Mesodermal cell (in vitro differentiated cells): ENCODE measurements at regions not wholly inside any gene's neighbourhood (a gene's known extent, or its start where the extent isn't known, plus 50 kb on each side); places are given as distances from the start of the nearest gene placed in this dataset.

ENCODE experiments used
- H3K27ac ChIP-seq: 2 replicates; pipeline ENCODE4 v1.7.0; 2013; ENCODE audit warnings: mild to moderate bottlenecking, low read depth, low read length, moderate library complexity; ENCODE audit not compliant: severe bottlenecking
- H3K36me3 ChIP-seq: 2 replicates; pipeline ENCODE4 v1.7.1; 2013; ENCODE audit warnings: mild to moderate bottlenecking, low read length, moderate library complexity; ENCODE audit not compliant: control insufficient read depth, insufficient read depth
- H3K4me1 ChIP-seq: one replicate; pipeline ENCODE4 v1.7.1; 2013; ENCODE audit warnings: mild to moderate bottlenecking, low read length; ENCODE audit not compliant: insufficient read depth, control insufficient read depth, poor library complexity, severe bottlenecking
- H3K4me3 ChIP-seq: 2 replicates; pipeline ENCODE4 v1.7.0; 2013; ENCODE audit warnings: low read length, control low read depth, mild to moderate bottlenecking; ENCODE audit not compliant: insufficient read depth, poor library complexity, severe bottlenecking; ENCODE audit errors: extremely low read depth
- H3K9me3 ChIP-seq: 2 replicates; pipeline ENCODE4 v1.7.1; 2013; ENCODE audit warnings: mild to moderate bottlenecking, low read length, moderate library complexity; ENCODE audit not compliant: control insufficient read depth
- WGBS, 2 experiments: methylation state at CpG; one replicate each; pipeline ENCODE4 v1.1.5; 2013; ENCODE audit warnings: missing lambda C conversion rate in 2 of 2; ENCODE audit not compliant: insufficient coverage in 2 of 2; 5-methylcytosine and 5-hydroxymethylcytosine counted together

- no peak overlapping the region for H3K27ac ChIP-seq
- H3K4me3 ChIP-seq, result no peak overlapping the region
- H3K4me1 ChIP-seq, result no peaks in the 10 kb centered on the region
- WGBS, 2 experiments, result 93 to 100% methylated on average over 1 to 2 of the region's 3 CpGs
- H3K9me3 ChIP-seq, result no peaks in the 10 kb centered on the region
- no peaks in the 10 kb centered on the region for H3K36me3 ChIP-seq
These were observed 1146.6 kb upstream of the ZEB2 start for GRCh38 chr2:145666552-145666951.

GRCh38 chr2:145657265-145657664, 1137.3 kb upstream of the ZEB2 start:
- Histone ChIP-seq H3K36me3 (no peaks in the 10 kb centered on the region), H3K4me1 (no peaks in the 10 kb centered on the region), H3K4me3 (no peak overlapping the region), H3K27ac (no peak overlapping the region), H3K9me3 (no peaks in the 10 kb centered on the region)
- no CpG with 5 or more reads among the region's 3 CpGs for WGBS, 2 experiments

DNA sequence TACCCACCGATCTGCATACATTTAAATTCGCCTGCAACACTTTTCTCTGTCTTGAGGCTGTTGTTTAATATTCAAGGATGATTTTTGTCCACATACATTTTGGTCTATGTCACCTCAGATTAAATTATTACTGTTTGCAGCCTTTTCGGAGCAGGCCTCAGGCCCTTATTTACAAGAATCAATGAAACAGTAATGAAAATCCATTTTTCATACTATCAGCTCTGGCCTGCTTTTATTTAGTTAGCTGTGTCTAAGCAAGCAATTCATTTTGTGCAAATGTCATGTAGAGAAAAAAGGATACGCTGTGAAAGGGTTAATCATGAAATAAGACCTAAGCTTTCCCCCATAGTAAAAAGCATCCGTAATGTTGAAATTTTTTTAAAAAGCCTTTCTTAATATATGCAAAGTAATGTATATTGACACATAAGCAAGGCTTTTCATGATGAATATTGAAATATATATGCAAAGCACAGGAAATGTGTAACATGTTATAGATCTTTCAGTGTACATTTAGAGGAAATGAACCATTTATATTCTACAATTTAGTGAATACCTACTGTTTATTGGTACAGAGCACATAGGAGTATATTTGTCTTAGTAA, 1135.3 kb upstream of the ZEB2 start:
- Histone ChIP-seq H3K27ac (no peak overlapping the region), H3K4me1 (no peaks in the 10 kb centered on the region), H3K36me3 (no peaks in the 10 kb centered on the region), H3K4me3 (no peak overlapping the region), H3K9me3 (no peaks in the 10 kb centered on the region)
- WGBS, 2 experiments, result no CpG with 5 or more reads among the region's 5 CpGs

DNA sequence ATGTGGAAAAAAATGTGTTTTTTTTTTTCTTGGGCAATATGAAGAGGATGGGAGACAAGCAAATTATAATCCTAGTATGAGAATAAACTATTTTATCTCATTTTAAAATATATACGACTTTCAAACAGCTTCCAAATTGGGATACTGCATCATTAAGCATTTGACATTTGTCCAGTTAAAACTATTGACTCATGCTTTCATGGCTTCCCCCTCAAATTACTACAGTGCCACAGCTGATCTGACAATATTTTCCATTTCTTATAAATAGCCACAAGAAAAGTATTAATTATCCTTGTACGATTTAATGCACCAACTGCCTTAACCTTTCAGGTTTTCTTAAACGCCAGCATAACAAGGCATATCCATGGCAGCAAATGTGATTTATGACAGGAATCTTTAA, 1134.8 kb upstream of the ZEB2 start:
- WGBS, 2 experiments, result 100% methylated on average over 1 of the region's 3 CpGs; no CpG with 5 or more reads in 1 of the 2 experiments

DNA sequence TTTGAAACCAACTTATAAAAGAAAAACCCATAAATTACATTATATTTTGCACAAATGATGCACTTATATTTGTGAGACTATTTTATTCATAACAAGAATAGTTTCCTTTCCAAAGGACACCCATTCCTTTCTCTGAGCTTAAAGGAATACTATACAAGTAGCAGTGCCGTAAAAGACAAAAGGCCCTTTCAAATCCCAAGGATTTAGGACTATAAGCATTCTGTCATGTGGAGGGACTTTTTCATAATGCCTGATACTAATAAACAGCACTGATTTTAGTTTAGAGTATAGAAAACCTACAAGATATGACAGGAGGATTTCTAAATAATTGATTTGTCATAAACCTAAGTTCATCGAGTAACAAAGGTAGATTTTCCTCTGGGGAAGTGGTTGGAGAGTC, 1134.2 kb upstream of the ZEB2 start:
- WGBS, 2 experiments, result 80 to 100% methylated on average over 1 of the region's 2 CpGs
- H3K4me1 ChIP-seq, result no peaks in the 10 kb centered on the region
- no peaks in the 10 kb centered on the region for H3K9me3 ChIP-seq
- H3K36me3 ChIP-seq, result no peaks in the 10 kb centered on the region
- H3K27ac ChIP-seq, result no peak overlapping the region
- H3K4me3 ChIP-seq, result no peak overlapping the region

More for the DNA sequence above, 1134.8 kb upstream of the ZEB2 start:
- no peaks in the 10 kb centered on the region for H3K4me1 ChIP-seq
- no peaks in the 10 kb centered on the region for H3K9me3 ChIP-seq
- H3K36me3 ChIP-seq, result no peaks in the 10 kb centered on the region
- H3K27ac ChIP-seq, result no peak overlapping the region
- no peak overlapping the region for H3K4me3 ChIP-seq

- Histone ChIP-seq H3K9me3 (no peaks in the 10 kb centered on the region), H3K27ac (no peak overlapping the region), H3K4me3 (no peak overlapping the region), H3K4me1 (no peaks in the 10 kb centered on the region), H3K36me3 (no peaks in the 10 kb centered on the region)
These were observed 1133.6 kb upstream of the ZEB2 start for GRCh38 chr2:145653553-145653952.

DNA sequence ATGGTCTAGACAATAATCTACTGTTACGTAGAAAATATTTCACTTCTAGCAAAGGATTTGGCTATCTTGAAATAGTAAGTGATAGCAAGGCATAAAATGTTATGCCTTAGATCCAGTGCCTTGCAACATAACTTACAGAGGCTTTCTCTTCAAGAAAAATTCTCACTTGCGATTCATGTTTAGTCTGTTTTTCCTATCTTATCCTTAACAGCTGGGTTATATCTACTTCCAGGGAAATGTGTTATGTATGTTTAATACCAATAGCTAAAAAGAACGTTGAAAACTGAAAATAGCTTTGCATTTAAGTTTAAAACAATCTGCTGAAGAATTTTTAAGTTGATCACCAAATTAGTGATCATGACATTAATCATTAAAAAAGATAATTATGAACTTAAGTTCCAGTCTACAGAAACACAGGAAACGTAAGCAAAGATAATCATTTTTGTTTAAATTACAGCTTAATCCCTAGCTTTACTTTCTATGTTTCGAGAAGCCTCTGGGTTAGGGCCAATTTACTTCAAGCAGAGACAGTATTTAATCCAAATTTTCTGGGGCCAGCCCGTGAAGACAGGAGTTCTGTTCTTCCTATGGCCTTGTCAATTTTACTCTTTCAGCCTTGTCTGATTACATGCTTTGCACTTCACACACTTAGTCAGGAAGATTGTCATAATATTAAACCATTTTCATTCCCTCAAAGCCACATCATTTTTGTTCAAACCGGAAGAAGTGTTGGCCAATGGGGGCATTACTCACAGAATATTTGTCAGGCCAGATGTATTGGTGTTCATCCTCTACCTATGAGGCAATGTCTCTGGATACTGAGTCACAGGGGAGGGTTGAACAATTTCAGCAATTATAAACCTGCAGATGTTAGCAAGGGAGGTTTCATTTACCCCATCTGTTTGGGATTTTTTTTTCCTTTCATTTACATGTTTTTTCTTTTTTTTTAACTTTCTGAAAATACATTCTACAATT, 1132.9 kb upstream of the ZEB2 start:
- Histone ChIP-seq H3K27ac (no peak overlapping the region), H3K4me1 (no peaks in the 10 kb centered on the region), H3K4me3 (no peak overlapping the region), H3K9me3 (no peaks in the 10 kb centered on the region), H3K36me3 (no peaks in the 10 kb centered on the region)
- WGBS, 2 experiments, result 89 to 97% methylated on average over 3 to 4 of the region's 7 CpGs

GRCh38 chr2:145652036-145652435, 1132.1 kb upstream of the ZEB2 start:
- WGBS, 2 experiments, result no CpG with 5 or more reads among the region's 2 CpGs
- H3K36me3 ChIP-seq, result no peaks in the 10 kb centered on the region
- no peaks in the 10 kb centered on the region for H3K4me1 ChIP-seq
- H3K4me3 ChIP-seq, result no peak overlapping the region
- H3K27ac ChIP-seq, result no peak overlapping the region
- no peaks in the 10 kb centered on the region for H3K9me3 ChIP-seq

GRCh38 chr2:145650226-145650625, 1130.3 kb upstream of the ZEB2 start:
- no peaks in the 10 kb centered on the region for H3K9me3 ChIP-seq
- H3K4me3 ChIP-seq, result no peak overlapping the region
- H3K36me3 ChIP-seq, result no peaks in the 10 kb centered on the region
- no peak overlapping the region for H3K27ac ChIP-seq
- H3K4me1 ChIP-seq, result no peaks in the 10 kb centered on the region

DNA sequence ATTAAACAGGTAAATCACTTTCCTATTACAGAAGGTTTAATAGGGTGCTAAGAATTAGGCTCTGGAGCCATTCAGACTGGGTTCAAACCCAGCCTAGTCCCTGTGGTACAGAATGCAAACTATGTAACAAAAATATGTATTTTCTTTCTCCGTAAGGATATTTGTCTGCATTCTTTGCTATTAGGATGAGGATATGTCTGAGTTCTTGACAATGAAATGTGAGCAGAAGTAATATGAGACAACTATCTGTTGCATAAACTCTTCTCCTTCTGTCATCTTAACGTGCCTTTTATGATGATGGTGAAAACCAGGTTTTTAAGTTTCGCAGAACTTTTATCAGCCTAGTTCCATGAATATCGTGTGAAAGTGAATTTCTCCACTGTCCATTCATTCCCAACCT, 1129.1 kb upstream of the ZEB2 start:
- H3K36me3 ChIP-seq, result no peaks in the 10 kb centered on the region
- H3K4me3 ChIP-seq, result no peak overlapping the region
- no peaks in the 10 kb centered on the region for H3K9me3 ChIP-seq
- WGBS, 2 experiments, result no CpG with 5 or more reads among the region's 4 CpGs
- no peaks in the 10 kb centered on the region for H3K4me1 ChIP-seq
- H3K27ac ChIP-seq, result no peak overlapping the region

- Histone ChIP-seq H3K4me3 (no peak overlapping the region), H3K27ac (no peak overlapping the region), H3K36me3 (no peaks in the 10 kb centered on the region), H3K9me3 (no peaks in the 10 kb centered on the region), H3K4me1 (no peaks in the 10 kb centered on the region)
These were observed 1124.9 kb upstream of the ZEB2 start for GRCh38 chr2:145644820-145645302.
